Adrenal gland (tissue), 9 donors: ENCODE measurements at regions not wholly inside any gene's neighbourhood (a gene's known extent, or its start where the extent isn't known, plus 50 kb on each side); places are given as distances from the start of the nearest gene placed in this dataset.

Experiments used
- DNase-seq, 7 donors: peaks; one replicate each; pipeline ENCODE4 v3.0.0-alpha.2; 2019 to 2020
- H3K27ac ChIP-seq, 5 donors: fragments of 200-600 bp; sonication (generic) in 4 of 5; 1 replicate in 3 of 5; 2 replicates in 2 of 5; pipeline versions ENCODE4 v1.5.1 to v1.8.0; 2016 to 2020; ENCODE audit warnings: mild to moderate bottlenecking in 1 of 5
- H3K27me3 ChIP-seq: fragments of 200-600 bp; 2 replicates; pipeline ENCODE4 v1.8.0; 2021
- H3K36me3 ChIP-seq, 2 donors: fragments of 200-600 bp; replicated peaks in 1 of 2; 1 replicate in 1 of 2; 2 replicates in 1 of 2; pipeline versions ENCODE4 v1.5.1 to v1.8.0; 2018 to 2022
- H3K4me1 ChIP-seq, 2 donors: fragments of 200-600 bp; replicated peaks in 1 of 2; 1 replicate in 1 of 2; 2 replicates in 1 of 2; pipeline versions ENCODE4 v1.5.1 to v1.8.0; 2018 to 2021
- H3K4me3 ChIP-seq, 4 donors: fragments of 200-600 bp; sonication (generic) in 3 of 4; one replicate each; pipeline ENCODE4 v1.5.1; 2016 to 2018
- H3K9me3 ChIP-seq, 3 donors: fragments of 200-600 bp; sonication (generic) in 1 of 3; replicated peaks in 1 of 3; 1 replicate in 2 of 3; 2 replicates in 1 of 3; pipeline versions ENCODE4 v1.5.1 to v1.8.0; 2016 to 2021
- CTCF ChIP-seq, 6 experiments: fragments of 450-650 bp in 4 of 6; fragments of 200-600 bp in 2 of 6; sonication (generic) in 1 of 6; IDR thresholded peaks; 1 replicate in 5 of 6; 2 replicates in 1 of 6; pipeline versions ENCODE4 v1.5.1 to v1.8.0; 2016 to 2021; ENCODE audit warnings: antibody characterized with exemption in 6 of 6, mild to moderate bottlenecking in 2 of 6, moderate library complexity in 1 of 6
- POLR2A ChIP-seq, 2 donors: fragments of 450-650 bp; IDR thresholded peaks; one replicate each; pipeline ENCODE4 v1.6.1; 2017; ENCODE audit warnings: antibody characterized with exemption in 2 of 2, mild to moderate bottlenecking in 2 of 2, moderate library complexity in 1 of 2
- WGBS, 4 donors: extraction: QIAGEN DNeasy Blood & Tissue Kit in 2 of 4; methylation state at CpG; one replicate each; pipeline versions ENCODE4 v1.1.5 to v1.1.7; 2013 to 2017; 5-methylcytosine and 5-hydroxymethylcytosine counted together
- intact Hi-C, 2 donors: fragments of 100-400 bp; cut with DNase I; formaldehyde crosslinking; loops; one replicate each; pipeline versions ENCODE4 v1.14.1 to v1.15.0; 2022 to 2023
- donor health status: healthy with polysubstance abuse.
- donor health status: Bipolar disorder and iron deficiency.
- donor health status: DM: yes; HTN: yes; CAD: no.
- donor health status: DM: no; HTN: no; CAD: no.
- donor health status: DM: no; HTN: no; CAD: no.

- Histone ChIP-seq H3K27me3 (no peaks in the 10 kb centered on the region), H3K9me3 (no peaks in the 10 kb centered on the region), H3K36me3 (no peaks in the 10 kb centered on the region), H3K4me1 (no peaks in the 10 kb centered on the region), H3K27ac (no peak overlapping the region), H3K4me3 (no peak overlapping the region)
- WGBS, 4 donors, result 79 to 86% (median 84%) methylated on average over 11 of the region's 11 CpGs
- DNase-seq, result no peak
- no peak for TF ChIP-seq POLR2A (IDR thresholded peaks at IDR 0.05)
- TF ChIP-seq CTCF (IDR thresholded peaks at IDR 0.05), result no peak
- intact Hi-C loops, result no loop called here
Observed at GRCh38 chr10:4254101-4254994, 469.3 kb upstream of the KLF6 start.

GRCh38 chr10:4252701-4253100, 467.7 kb upstream of the KLF6 start:
- WGBS, 4 donors, result 80 to 93% (median 85%) methylated on average over 2 of the region's 2 CpGs
- intact Hi-C loops, result no loop called here
- Histone ChIP-seq H3K4me1 (no peaks in the 10 kb centered on the region), H3K27ac (no peak overlapping the region), H3K27me3 (no peaks in the 10 kb centered on the region), H3K9me3 (no peaks in the 10 kb centered on the region), H3K36me3 (no peaks in the 10 kb centered on the region), H3K4me3 (no peak overlapping the region)
- DNase-seq, result no peak
- TF ChIP-seq POLR2A (IDR thresholded peaks at IDR 0.05) (no peak), CTCF (IDR thresholded peaks at IDR 0.05) (no peak)

GRCh38 chr10:4250587-4250887, 465.5 kb upstream of the KLF6 start:
- no peaks in the 10 kb centered on the region for H3K4me1 ChIP-seq
- no peaks in the 10 kb centered on the region for H3K36me3 ChIP-seq
- no peak overlapping the region for H3K4me3 ChIP-seq
- H3K27me3 ChIP-seq, result no peaks in the 10 kb centered on the region
- TF ChIP-seq POLR2A (IDR thresholded peaks at IDR 0.05) (no peak), CTCF (IDR thresholded peaks at IDR 0.05) (no peak)
- DNase-seq, result no peak
- WGBS, 4 donors, result 88 to 92% (median 91%) methylated on average over 2 of the region's 2 CpGs
- H3K27ac ChIP-seq, result no peak overlapping the region
- H3K9me3 ChIP-seq, result no peaks in the 10 kb centered on the region
- intact Hi-C loops, result no loop called here

GRCh38 chr10:4249841-4250586, 465.0 kb upstream of the KLF6 start:
- no peaks in the 10 kb centered on the region for H3K36me3 ChIP-seq
- H3K27ac ChIP-seq, result no peak overlapping the region
- intact Hi-C loops, result no loop called here
- H3K9me3 ChIP-seq, result no peaks in the 10 kb centered on the region
- no peaks in the 10 kb centered on the region for H3K4me1 ChIP-seq
- DNase-seq, result no peak
- TF ChIP-seq POLR2A (IDR thresholded peaks at IDR 0.05) (no peak), CTCF (IDR thresholded peaks at IDR 0.05) (no peak)
- no peaks in the 10 kb centered on the region for H3K27me3 ChIP-seq
- H3K4me3 ChIP-seq, result no peak overlapping the region
- 85 to 96% (median 90%) methylated on average over 4 of the region's 4 CpGs for WGBS, 4 donors
